Osteoblast (primary cell): ENCODE measurements at regions not wholly inside any gene's neighbourhood (a gene's known extent, or its start where the extent isn't known, plus 50 kb on each side); places are given as distances from the start of the nearest gene placed in this dataset.

Source experiments
- DNase-seq: peaks from one replicate; pipeline ENCODE4 v3.0.0; 2011; ENCODE audit warnings: low spot score, mixed read lengths; ENCODE audit not compliant: insufficient read length; ENCODE audit errors: missing footprints
- H2AFZ ChIP-seq: 2 replicates; pipeline ENCODE4 v1.6.0; 2011; ENCODE audit warnings: mild to moderate bottlenecking, low read length
- H3K27ac ChIP-seq: 2 replicates; pipeline ENCODE4 v1.5.1; 2011; ENCODE audit warnings: mild to moderate bottlenecking, low read depth, low read length, moderate library complexity
- H3K27me3 ChIP-seq: 2 replicates; pipeline ENCODE4 v1.6.0; 2012; ENCODE audit warnings: mild to moderate bottlenecking, control low read depth, inconsistent platforms, low read length, moderate library complexity; ENCODE audit not compliant: insufficient read depth
- H3K36me3 ChIP-seq: 2 replicates; pipeline ENCODE4 v1.5.1; 2011; ENCODE audit warnings: mild to moderate bottlenecking, low read length, control low read depth, moderate library complexity; ENCODE audit not compliant: insufficient read depth
- H3K4me1 ChIP-seq: 2 replicates; pipeline ENCODE4 v1.5.1; 2011; ENCODE audit warnings: mild to moderate bottlenecking, low read length, control low read depth, moderate library complexity; ENCODE audit not compliant: insufficient read depth
- H3K4me2 ChIP-seq: 2 replicates; pipeline ENCODE4 v1.6.0; 2011; ENCODE audit warnings: mild to moderate bottlenecking, low read length; ENCODE audit not compliant: insufficient read depth
- H3K4me3 ChIP-seq: fragments of 200-600 bp; sonication (generic); 3 replicates; pipeline ENCODE4 v1.5.1; 2012; ENCODE audit warnings: mild to moderate bottlenecking, low read length, inconsistent platforms; ENCODE audit not compliant: insufficient read depth
- H3K79me2 ChIP-seq: 2 replicates; pipeline ENCODE4 v1.6.0; 2012; ENCODE audit warnings: mild to moderate bottlenecking, low read length, control low read depth, inconsistent platforms; ENCODE audit not compliant: insufficient read depth
- H3K9me3 ChIP-seq: 2 replicates; pipeline ENCODE4 v1.5.1; 2011; ENCODE audit warnings: low read depth, low read length, control low read depth
- H4K20me1 ChIP-seq: 2 replicates; pipeline ENCODE4 v1.6.0; 2012; ENCODE audit warnings: mild to moderate bottlenecking, low read length, control low read depth; ENCODE audit not compliant: insufficient read depth
- TF ChIP-seq, protein P1 (sequence below): IDR thresholded peaks from 2 replicates; pipeline ENCODE4 v1.5.1; 2011; ENCODE audit warnings: mild to moderate bottlenecking, low read depth, low read length, moderate library complexity; ENCODE audit errors: extremely low read depth

DNA sequence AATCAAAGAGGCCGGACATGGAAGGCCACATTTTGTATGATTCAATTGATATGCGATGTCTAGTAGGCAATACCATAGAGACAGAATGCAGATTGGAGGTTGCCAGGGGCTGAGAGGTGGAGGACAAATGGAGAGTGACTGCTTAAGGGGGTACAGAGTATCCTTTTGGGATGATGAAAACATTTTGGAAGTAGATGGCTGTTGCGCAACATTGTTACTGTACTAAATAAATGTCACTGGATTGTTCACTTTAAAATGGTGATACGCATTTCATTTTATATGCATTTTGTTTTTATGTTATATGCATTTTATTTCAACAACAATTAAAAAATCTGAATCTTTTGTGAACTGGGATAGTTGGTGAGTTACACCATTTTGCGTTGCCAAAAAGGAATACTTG lies 99.7 kb upstream of the AGBL1 start:
- H3K36me3 ChIP-seq: no peaks in the 10 kb centered on the region
- H3K4me3 ChIP-seq: no peak overlapping the region
- no peaks in the 10 kb centered on the region for H3K27me3 ChIP-seq
- H3K4me2 ChIP-seq: no peak overlapping the region
- no peaks in the 10 kb centered on the region for H3K9me3 ChIP-seq
- no peak overlapping the region for H2AFZ ChIP-seq
- H3K79me2 ChIP-seq: no peaks in the 10 kb centered on the region
- no peak for DNase-seq
- no peaks in the 10 kb centered on the region for H3K4me1 ChIP-seq
- no peak overlapping the region for H3K27ac ChIP-seq
- H4K20me1 ChIP-seq: no peaks in the 10 kb centered on the region
- TF ChIP-seq, protein P1, sequence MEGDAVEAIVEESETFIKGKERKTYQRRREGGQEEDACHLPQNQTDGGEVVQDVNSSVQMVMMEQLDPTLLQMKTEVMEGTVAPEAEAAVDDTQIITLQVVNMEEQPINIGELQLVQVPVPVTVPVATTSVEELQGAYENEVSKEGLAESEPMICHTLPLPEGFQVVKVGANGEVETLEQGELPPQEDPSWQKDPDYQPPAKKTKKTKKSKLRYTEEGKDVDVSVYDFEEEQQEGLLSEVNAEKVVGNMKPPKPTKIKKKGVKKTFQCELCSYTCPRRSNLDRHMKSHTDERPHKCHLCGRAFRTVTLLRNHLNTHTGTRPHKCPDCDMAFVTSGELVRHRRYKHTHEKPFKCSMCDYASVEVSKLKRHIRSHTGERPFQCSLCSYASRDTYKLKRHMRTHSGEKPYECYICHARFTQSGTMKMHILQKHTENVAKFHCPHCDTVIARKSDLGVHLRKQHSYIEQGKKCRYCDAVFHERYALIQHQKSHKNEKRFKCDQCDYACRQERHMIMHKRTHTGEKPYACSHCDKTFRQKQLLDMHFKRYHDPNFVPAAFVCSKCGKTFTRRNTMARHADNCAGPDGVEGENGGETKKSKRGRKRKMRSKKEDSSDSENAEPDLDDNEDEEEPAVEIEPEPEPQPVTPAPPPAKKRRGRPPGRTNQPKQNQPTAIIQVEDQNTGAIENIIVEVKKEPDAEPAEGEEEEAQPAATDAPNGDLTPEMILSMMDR: no peak

DNA sequence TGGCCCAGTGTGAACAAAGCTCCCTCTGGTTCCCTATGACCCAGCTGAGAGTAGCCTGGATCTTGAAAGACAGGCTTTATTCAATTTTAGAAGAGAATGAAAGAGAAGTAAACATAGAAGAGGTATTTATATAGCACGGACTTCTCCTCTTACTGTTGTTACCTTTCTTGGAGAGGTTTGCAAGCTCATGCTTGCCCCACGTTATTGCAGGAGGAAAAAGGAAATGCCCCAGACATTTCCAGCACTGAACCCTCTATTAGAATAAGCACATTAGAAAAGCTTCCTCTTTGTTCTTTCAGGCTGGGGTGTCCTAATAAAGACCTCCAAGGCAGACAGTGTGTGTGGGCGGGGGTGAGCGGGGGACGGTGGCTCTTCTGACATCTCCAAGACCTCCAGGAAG lies 98.7 kb upstream of the AGBL1 start:
- H3K79me2 ChIP-seq: no peaks in the 10 kb centered on the region
- no peak overlapping the region for H3K4me3 ChIP-seq
- no peak overlapping the region for H3K4me2 ChIP-seq
- H4K20me1 ChIP-seq: no peaks in the 10 kb centered on the region
- no peaks in the 10 kb centered on the region for H3K4me1 ChIP-seq
- no peak for DNase-seq
- no peaks in the 10 kb centered on the region for H3K36me3 ChIP-seq
- no peaks in the 10 kb centered on the region for H3K27me3 ChIP-seq
- no peaks in the 10 kb centered on the region for H3K9me3 ChIP-seq
- no peak overlapping the region for H2AFZ ChIP-seq
- no peak overlapping the region for H3K27ac ChIP-seq
- TF ChIP-seq, protein P1: no peak

DNA sequence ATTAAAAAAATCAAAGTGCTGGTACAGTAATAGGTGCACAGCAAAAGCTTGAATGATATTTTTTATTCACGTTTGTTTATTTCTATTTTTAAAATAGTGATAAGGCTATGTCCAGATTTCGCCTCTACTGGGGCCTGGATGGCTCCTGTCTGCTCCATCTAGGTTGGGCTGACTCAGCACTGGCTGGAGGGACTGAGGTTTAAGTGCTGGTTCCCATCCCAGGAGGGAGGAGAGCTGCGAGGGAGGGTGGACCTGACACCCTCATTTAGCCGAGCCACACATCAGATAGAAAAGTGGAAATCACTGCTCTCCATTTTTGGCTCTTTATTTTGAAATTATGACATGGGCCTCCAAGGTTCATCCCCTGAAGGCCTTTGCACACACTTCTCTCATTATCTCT lies 95.4 kb upstream of the AGBL1 start:
- no peak for DNase-seq
- Histone ChIP-seq H4K20me1 (no peaks in the 10 kb centered on the region), H3K4me2 (no peak overlapping the region)

DNA sequence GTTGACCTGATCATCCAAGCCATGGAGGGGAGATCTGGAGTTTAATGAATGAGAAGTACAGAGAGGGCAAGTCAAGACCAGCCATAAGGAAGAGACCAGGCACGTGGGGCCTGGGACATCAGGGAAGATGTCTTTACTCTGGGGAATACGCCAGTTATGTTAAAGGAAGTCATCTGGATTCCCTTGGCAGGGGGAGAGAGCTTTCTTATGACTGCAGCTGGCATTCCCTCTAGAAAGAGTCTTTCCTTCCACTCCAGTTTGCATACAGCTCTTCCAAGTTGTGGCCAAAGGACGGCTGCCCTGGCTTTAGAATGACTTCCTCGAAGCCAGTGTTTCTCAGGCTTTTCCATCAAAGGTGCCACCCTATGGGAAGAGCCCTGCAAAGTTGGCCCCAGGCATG lies 93.6 kb upstream of the AGBL1 start:
- Histone ChIP-seq H2AFZ (no peak overlapping the region), H3K27me3 (no peaks in the 10 kb centered on the region), H3K27ac (no peak overlapping the region), H3K36me3 (no peaks in the 10 kb centered on the region), H3K4me3 (no peak overlapping the region), H3K4me1 (no peaks in the 10 kb centered on the region), H3K79me2 (no peaks in the 10 kb centered on the region), H3K9me3 (no peaks in the 10 kb centered on the region), H3K4me2 (no peak overlapping the region), H4K20me1 (no peaks in the 10 kb centered on the region)
- DNase-seq: no peak
- TF ChIP-seq, protein P1: no peak

More for the DNA sequence above, 95.4 kb upstream of the AGBL1 start:
- Histone ChIP-seq H3K36me3 (no peaks in the 10 kb centered on the region), H3K4me3 (no peak overlapping the region), H3K27me3 (no peaks in the 10 kb centered on the region), H3K79me2 (no peaks in the 10 kb centered on the region), H3K27ac (no peak overlapping the region), H3K4me1 (no peaks in the 10 kb centered on the region), H3K9me3 (no peaks in the 10 kb centered on the region), H2AFZ (no peak overlapping the region)
- TF ChIP-seq, protein P1: no peak
